H9 (cell line): ENCODE measurements at regions not wholly inside any gene's neighbourhood (a gene's known extent, or its start where the extent isn't known, plus 50 kb on each side); places are given as distances from the start of the nearest gene placed in this dataset.

Experiments
- DNase-seq: peaks from one replicate; pipeline ENCODE4 v3.0.0-alpha.2; 2017
- H2AFZ ChIP-seq: one replicate; pipeline ENCODE4 v1.6.1; 2013; ENCODE audit warnings: mild to moderate bottlenecking, low read length, control low read depth, moderate library complexity
- H2AK5ac ChIP-seq: 2 replicates; pipeline ENCODE4 v1.6.1; 2013; ENCODE audit warnings: low read length, control low read depth, mixed read lengths; ENCODE audit not compliant: insufficient read length
- H2BK120ac ChIP-seq: one replicate; pipeline ENCODE4 v1.6.1; 2013; ENCODE audit warnings: low read depth, mild to moderate bottlenecking, low read length, control low read depth, inconsistent platforms; ENCODE audit not compliant: poor library complexity, severe bottlenecking
- H2BK12ac ChIP-seq: 2 replicates; pipeline ENCODE4 v1.6.1; 2013; ENCODE audit warnings: low read length, control low read depth, mixed read lengths, low read depth; ENCODE audit not compliant: insufficient read length
- H2BK15ac ChIP-seq: 2 replicates; pipeline ENCODE4 v1.6.1; 2013; ENCODE audit warnings: low read depth, low read length, control low read depth
- H2BK20ac ChIP-seq: one replicate; pipeline ENCODE4 v1.6.1; 2013; ENCODE audit warnings: low read depth, mild to moderate bottlenecking, low read length, control low read depth, inconsistent platforms; ENCODE audit not compliant: poor library complexity, severe bottlenecking
- H2BK5ac ChIP-seq: 2 replicates; pipeline ENCODE4 v1.6.1; 2013; ENCODE audit warnings: low read length, control low read depth, mixed read lengths; ENCODE audit not compliant: insufficient read length
- H3K14ac ChIP-seq: 2 replicates; pipeline ENCODE4 v1.6.1; 2013; ENCODE audit warnings: low read length, control low read depth; ENCODE audit not compliant: insufficient read depth
- H3K18ac ChIP-seq: 2 replicates; pipeline ENCODE4 v1.6.1; 2013; ENCODE audit warnings: low read depth, mild to moderate bottlenecking, mixed read lengths, low read length, control low read depth; ENCODE audit not compliant: insufficient read length
- H3K23ac ChIP-seq: 2 replicates; pipeline ENCODE4 v1.6.1; 2013; ENCODE audit warnings: low read length, control low read depth, mixed read lengths, low read depth; ENCODE audit not compliant: insufficient read length
- H3K23me2 ChIP-seq: 2 replicates; pipeline ENCODE4 v1.6.1; 2013; ENCODE audit warnings: low read depth, mild to moderate bottlenecking, mixed read lengths, low read length, control low read depth; ENCODE audit not compliant: insufficient read length, poor library complexity, severe bottlenecking
- H3K27ac ChIP-seq: 2 replicates; pipeline ENCODE4 v1.5.1; 2013; ENCODE audit warnings: low read length, control low read depth, mixed read lengths, low read depth; ENCODE audit not compliant: insufficient read length
- H3K27me3 ChIP-seq: 2 replicates; pipeline ENCODE4 v1.6.1; 2013; ENCODE audit warnings: low read length, control low read depth, inconsistent platforms; ENCODE audit not compliant: insufficient read depth
- H3K4ac ChIP-seq: 2 replicates; pipeline ENCODE4 v1.6.1; 2013; ENCODE audit warnings: low read depth, mild to moderate bottlenecking, control low read depth, inconsistent platforms, low read length, moderate library complexity
- H3K4me1 ChIP-seq: 2 replicates; pipeline ENCODE4 v1.6.1; 2013; ENCODE audit warnings: low read length, control low read depth, inconsistent platforms; ENCODE audit not compliant: insufficient read depth
- H3K4me2 ChIP-seq: 2 replicates; pipeline ENCODE4 v1.6.1; 2013; ENCODE audit warnings: low read length, control low read depth, mixed read lengths; ENCODE audit not compliant: insufficient read length, insufficient read depth
- H3K56ac ChIP-seq: 2 replicates; pipeline ENCODE4 v1.6.1; 2013; ENCODE audit warnings: low read depth, mild to moderate bottlenecking, mixed read lengths, low read length, control low read depth; ENCODE audit not compliant: insufficient read length
- H3K79me1 ChIP-seq: 2 replicates; pipeline ENCODE4 v1.6.1; 2013; ENCODE audit warnings: low read depth, mild to moderate bottlenecking, moderate library complexity, low read length, control low read depth, inconsistent platforms; ENCODE audit not compliant: insufficient read depth, poor library complexity, severe bottlenecking
- H3K79me2 ChIP-seq: 2 replicates; pipeline ENCODE4 v1.6.1; 2013; ENCODE audit warnings: low read length, control low read depth, inconsistent platforms; ENCODE audit not compliant: insufficient read depth
- H3K9ac ChIP-seq: 2 replicates; pipeline ENCODE4 v1.6.1; 2013; ENCODE audit warnings: low read length, control low read depth, mixed read lengths; ENCODE audit not compliant: insufficient read length; ENCODE audit errors: extremely low read depth
- H3K9me3 ChIP-seq: one replicate; pipeline ENCODE4 v1.6.1; 2013; ENCODE audit warnings: low read depth, low read length, inconsistent platforms; ENCODE audit not compliant: control insufficient read depth
- H3T11ph ChIP-seq: one replicate; pipeline ENCODE4 v1.6.1; 2013; ENCODE audit warnings: mild to moderate bottlenecking, low read length, control low read depth, inconsistent platforms
- H4K20me1 ChIP-seq: one replicate; pipeline ENCODE4 v1.6.1; 2013; ENCODE audit not compliant: control insufficient read depth, insufficient read length, insufficient read depth
- H4K5ac ChIP-seq: 2 replicates; pipeline ENCODE4 v1.6.1; 2013; ENCODE audit warnings: low read depth, mild to moderate bottlenecking, mixed read lengths, low read length, control low read depth; ENCODE audit not compliant: insufficient read length
- H4K8ac ChIP-seq: replicated peaks from 2 replicates; pipeline ENCODE4 v1.6.1; 2013; ENCODE audit warnings: low read length, control low read depth, mixed read lengths, low read depth; ENCODE audit not compliant: insufficient read length
- H4K91ac ChIP-seq: 2 replicates; pipeline ENCODE4 v1.6.1; 2013; ENCODE audit warnings: low read depth, mild to moderate bottlenecking, moderate library complexity, mixed read lengths, low read length, control low read depth; ENCODE audit not compliant: insufficient read length
- H3K27ac Mint-ChIP-seq, 3 experiments: 2 replicates in 2 of 3; 3 replicates in 1 of 3; pipeline ENCODE4 v1.8.0; 2020 to 2021; ENCODE audit warnings: mixed read lengths in 3 of 3, mild to moderate bottlenecking in 1 of 3, moderate library complexity in 1 of 3
- H3K27me3 Mint-ChIP-seq: 2 replicates; pipeline ENCODE4 v1.8.0; 2021; ENCODE audit warnings: low read depth, mild to moderate bottlenecking, moderate library complexity, mixed read lengths
- H3K36me3 Mint-ChIP-seq, 3 experiments: 2 replicates in 2 of 3; 3 replicates in 1 of 3; pipeline ENCODE4 v1.8.0; 2020 to 2021; ENCODE audit warnings: low read depth in 3 of 3, mixed read lengths in 3 of 3; ENCODE audit not compliant: insufficient read depth in 1 of 3
- H3K4me1 Mint-ChIP-seq, 2 experiments: 2 replicates each; pipeline ENCODE4 v1.8.0; 2020; ENCODE audit warnings: mixed read lengths in 2 of 2
- H3K4me3 Mint-ChIP-seq, 2 experiments: 2 replicates in 1 of 2; 3 replicates in 1 of 2; pipeline ENCODE4 v1.8.0; 2020 to 2021; ENCODE audit warnings: mild to moderate bottlenecking in 2 of 2, mixed read lengths in 2 of 2, moderate library complexity in 1 of 2
- H3K9me3 Mint-ChIP-seq, 2 experiments: 2 replicates in 1 of 2; 3 replicates in 1 of 2; pipeline ENCODE4 v1.8.0; 2020; ENCODE audit warnings: mild to moderate bottlenecking in 2 of 2, mixed read lengths in 2 of 2, moderate library complexity in 1 of 2
- CTCF ChIP-seq: fragments of 200-600 bp; sonication (generic); conservative IDR thresholded peaks from 3 replicates; pipeline ENCODE4 v1.8.0; 2021; ENCODE audit warnings: antibody characterized with exemption, mild to moderate bottlenecking
- WGBS: extraction: QIAGEN DNeasy Blood & Tissue Kit; methylation state at CpG from one replicate; pipeline ENCODE4 v1.1.7; 2013; ENCODE audit warnings: missing lambda C conversion rate, low lambda C conversion rate, mixed read lengths; ENCODE audit not compliant: insufficient read length; ENCODE audit errors: extremely low coverage; 5-methylcytosine and 5-hydroxymethylcytosine counted together

GRCh38 chr1:213817156-213817555 is 170.6 kb upstream of the PROX1 start:
- WGBS: no CpG with 5 or more reads among the region's 6 CpGs
- H3K27ac Mint-ChIP-seq: no peak overlapping the region; a peak in 2 of 7 replicates
- Histone ChIP-seq H4K20me1 (no peaks in the 10 kb centered on the region), H3K23me2 (no peaks in the 10 kb centered on the region), H3K27ac (no peak overlapping the region), H3T11ph (no peak overlapping the region), H2BK120ac (no peak overlapping the region), H3K4me2 (no peak overlapping the region), H3K23ac (no peak overlapping the region), H2BK15ac (no peak overlapping the region), H2BK20ac (no peak overlapping the region), H4K8ac (no peak overlapping the region), H3K79me2 (no peaks in the 10 kb centered on the region), H3K4me1 (no peaks in the 10 kb centered on the region), H3K14ac (no peak overlapping the region), H4K91ac (no peak overlapping the region), H3K79me1 (no peaks in the 10 kb centered on the region), H3K9me3 (no peaks in the 10 kb centered on the region), H2AFZ (no peak overlapping the region), H3K27me3 (no peaks in the 10 kb centered on the region; the same call in 1 of the 2 replicates), H3K56ac (no peak overlapping the region), H3K4ac (no peak overlapping the region), H2AK5ac (no peak overlapping the region), H2BK5ac (no peak overlapping the region), H2BK12ac (no peak overlapping the region), H3K18ac (no peak overlapping the region), H4K5ac (no peak overlapping the region), H3K9ac (no peak overlapping the region)
- no peaks in the 10 kb centered on the region for H3K4me1 Mint-ChIP-seq
- peaks cover 4% of the 10 kb centered on the region for H3K27me3 Mint-ChIP-seq
- H3K9me3 Mint-ChIP-seq: no peaks in the 10 kb centered on the region
- H3K4me3 Mint-ChIP-seq: no peak overlapping the region
- TF ChIP-seq CTCF: no peak
- no peaks in the 10 kb centered on the region for H3K36me3 Mint-ChIP-seq
- DNase-seq: no peak
